Activated naive CD4-positive, alpha-beta T cell treated with anti-CD3 and anti-CD28 coated beads, Interleukin-2, amount 50 U/mL, for 16 hours (primary cell): ENCODE measurements at regions not wholly inside any gene's neighbourhood (a gene's known extent, or its start where the extent isn't known, plus 50 kb on each side); places are given as distances from the start of the nearest gene placed in this dataset.
"Not testable (repeated sequence)": the region's sequence is repeated elsewhere in the genome, so short reads cannot be mapped to it uniquely, and the experiment has no call there.

Experiments
- DNase-seq: peaks from one replicate; pipeline ENCODE4 v3.0.0-alpha.2; 2020

- not testable (repeated sequence) for DNase-seq
Measured at GRCh38 chr2:201946746-201947145, 86.9 kb upstream of the FZD7 start.

GRCh38 chr2:201947287-201947686 is 86.4 kb upstream of the FZD7 start:
- DNase-seq = no peak

GRCh38 chr2:201949181-201949926 is 84.3 kb upstream of the FZD7 start:
- DNase-seq = no peak

- DNase-seq = no peak
Measured at GRCh38 chr2:201949927-201950246, 83.8 kb upstream of the FZD7 start.

- DNase-seq = no peak
Measured at GRCh38 chr2:201950606-201951005, 83.0 kb upstream of the FZD7 start.

GRCh38 chr2:201952187-201952586 is 81.5 kb upstream of the FZD7 start:
- no peak for DNase-seq

GRCh38 chr2:201953396-201953795 is 80.3 kb upstream of the FZD7 start:
- no peak for DNase-seq

- no peak for DNase-seq
Measured at GRCh38 chr2:201953880-201954279, 79.8 kb upstream of the FZD7 start.

- DNase-seq = no peak
Measured at GRCh38 chr2:201955231-201955630, 78.4 kb upstream of the FZD7 start.

GRCh38 chr2:201955702-201956141 is 77.9 kb upstream of the FZD7 start:
- no peak for DNase-seq

- DNase-seq = no peak
Measured at GRCh38 chr2:201956361-201956760, 77.3 kb upstream of the FZD7 start.

- no peak for DNase-seq
Measured at GRCh38 chr2:201957091-201957490, 76.6 kb upstream of the FZD7 start.

GRCh38 chr2:201959198-201959597 is 74.5 kb upstream of the FZD7 start:
- no peak for DNase-seq

- DNase-seq = no peak
Measured at GRCh38 chr2:201959626-201960025, 74.0 kb upstream of the FZD7 start.

GRCh38 chr2:201960305-201960704 is 73.3 kb upstream of the FZD7 start:
- DNase-seq = no peak

GRCh38 chr2:201961401-201961800 is 72.3 kb upstream of the FZD7 start:
- DNase-seq = no peak

- no peak for DNase-seq
Measured at GRCh38 chr2:201962774-201963562, 70.7 kb upstream of the FZD7 start.

GRCh38 chr2:201964011-201964410 is 69.6 kb upstream of the FZD7 start:
- no peak for DNase-seq

- DNase-seq = peak; percentile 31
Measured at GRCh38 chr2:201964631-201965206, 68.9 kb upstream of the FZD7 start.

GRCh38 chr2:201965550-201965949 is 68.1 kb upstream of the FZD7 start:
- DNase-seq = no peak

GRCh38 chr2:201966691-201967438 is 66.8 kb upstream of the FZD7 start:
- DNase-seq = no peak

- DNase-seq = no peak
Measured at GRCh38 chr2:201968050-201968449, 65.6 kb upstream of the FZD7 start.

GRCh38 chr2:201968476-201968875 is 65.2 kb upstream of the FZD7 start:
- no peak for DNase-seq
